Endothelial cell (in vitro differentiated cells): ENCODE measurements at regions not wholly inside any gene's neighbourhood (a gene's known extent, or its start where the extent isn't known, plus 50 kb on each side); places are given as distances from the start of the nearest gene placed in this dataset.

Source experiments
- DNase-seq: peaks from one replicate; pipeline ENCODE4 v3.0.0; 2021; ENCODE audit warnings: low spot score
- H3K27ac Mint-ChIP-seq: one replicate; pipeline ENCODE4 v1.8.0; 2021; ENCODE audit warnings: mixed read lengths, inconsistent platforms; ENCODE audit not compliant: unreplicated experiment
- H3K27me3 Mint-ChIP-seq: one replicate; pipeline ENCODE4 v1.8.0; 2021; ENCODE audit warnings: mild to moderate bottlenecking, moderate library complexity, mixed read lengths, inconsistent platforms; ENCODE audit not compliant: unreplicated experiment
- H3K36me3 Mint-ChIP-seq: one replicate; pipeline ENCODE4 v1.8.0; 2021; ENCODE audit warnings: mild to moderate bottlenecking, low read depth, mixed read lengths, inconsistent platforms; ENCODE audit not compliant: unreplicated experiment
- H3K4me1 Mint-ChIP-seq: one replicate; pipeline ENCODE4 v1.8.0; 2021; ENCODE audit warnings: mild to moderate bottlenecking, mixed read lengths, inconsistent platforms; ENCODE audit not compliant: unreplicated experiment
- H3K4me3 Mint-ChIP-seq: one replicate; pipeline ENCODE4 v1.8.0; 2021; ENCODE audit warnings: mild to moderate bottlenecking, mixed read lengths, inconsistent platforms; ENCODE audit not compliant: unreplicated experiment
- H3K9me3 Mint-ChIP-seq: one replicate; pipeline ENCODE4 v1.8.0; 2021; ENCODE audit warnings: mixed read lengths, inconsistent platforms; ENCODE audit not compliant: unreplicated experiment
- CTCF ChIP-seq: fragments of 200-600 bp; sonication (generic); IDR thresholded peaks from one replicate; pipeline ENCODE4 v1.5.0; 2021; ENCODE audit warnings: antibody characterized with exemption; ENCODE audit not compliant: unreplicated experiment

- Mint-ChIP-seq H3K36me3 (no peaks in the 10 kb centered on the region), H3K9me3 (no peaks in the 10 kb centered on the region), H3K27ac (no peak overlapping the region), H3K27me3 (no peaks in the 10 kb centered on the region), H3K4me3 (no peak overlapping the region), H3K4me1 (no peaks in the 10 kb centered on the region)
- DNase-seq, result no peak
- no peak for TF ChIP-seq CTCF
Observed at GRCh38 chr5:6831678-6832671, 118.7 kb downstream of the TENT4A start.

GRCh38 chr5:6832994-6833393, 119.8 kb downstream of the TENT4A start:
- Mint-ChIP-seq H3K4me1 (peaks cover 4% of the 10 kb centered on the region), H3K27ac (no peak overlapping the region), H3K27me3 (no peaks in the 10 kb centered on the region), H3K36me3 (no peaks in the 10 kb centered on the region), H3K9me3 (no peaks in the 10 kb centered on the region), H3K4me3 (no peak overlapping the region)
- DNase-seq, result no peak
- TF ChIP-seq CTCF, result no peak

GRCh38 chr5:6833406-6833805, 120.2 kb downstream of the TENT4A start:
- DNase-seq, result no peak
- TF ChIP-seq CTCF, result no peak
- Mint-ChIP-seq H3K27me3 (no peaks in the 10 kb centered on the region), H3K4me3 (no peak overlapping the region), H3K27ac (no peak overlapping the region), H3K9me3 (no peaks in the 10 kb centered on the region), H3K36me3 (no peaks in the 10 kb centered on the region), H3K4me1 (peaks cover 4% of the 10 kb centered on the region)

- no peaks in the 10 kb centered on the region for H3K36me3 Mint-ChIP-seq
- H3K27me3 Mint-ChIP-seq, result no peaks in the 10 kb centered on the region
- no peak overlapping the region for H3K4me3 Mint-ChIP-seq
- H3K9me3 Mint-ChIP-seq, result no peaks in the 10 kb centered on the region
- H3K27ac Mint-ChIP-seq, result no peak overlapping the region
- DNase-seq, result no peak
- peaks cover 12% of the 10 kb centered on the region for H3K4me1 Mint-ChIP-seq
- no peak for TF ChIP-seq CTCF
Observed at GRCh38 chr5:6837095-6837494, 123.9 kb downstream of the TENT4A start.

- Mint-ChIP-seq H3K36me3 (no peaks in the 10 kb centered on the region), H3K27me3 (no peaks in the 10 kb centered on the region), H3K4me3 (no peak overlapping the region), H3K4me1 (peaks cover 12% of the 10 kb centered on the region), H3K27ac (no peak overlapping the region), H3K9me3 (no peaks in the 10 kb centered on the region)
- DNase-seq, result peak; percentile 65
- peak; percentile 56 for TF ChIP-seq CTCF
Observed at GRCh38 chr5:6837519-6838110, 124.4 kb downstream of the TENT4A start.
